ENCODE measurements at regions not wholly inside any gene's neighbourhood (a gene's known extent, or its start where the extent isn't known, plus 50 kb on each side); places are given as distances from the start of the nearest gene placed in this dataset.

DNA sequence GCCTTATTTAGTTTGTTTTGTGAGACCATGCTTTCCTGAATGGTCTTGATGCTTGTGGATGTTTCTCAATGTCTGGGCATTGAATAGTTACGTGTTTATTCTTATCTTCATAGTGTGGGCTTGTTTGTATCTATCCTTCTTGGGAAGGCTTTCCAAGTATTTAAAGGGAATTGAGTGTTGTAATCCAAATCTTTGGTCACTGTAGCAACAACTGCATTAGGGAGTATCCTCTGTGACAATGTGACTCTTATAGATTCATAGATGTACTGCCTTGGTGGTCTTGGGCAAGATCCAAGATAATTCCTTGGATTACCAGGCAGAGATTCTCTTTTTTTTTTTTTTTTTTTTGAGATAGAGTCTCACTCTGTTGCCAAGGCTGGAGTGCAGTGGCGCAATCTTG, 598.4 kb downstream of the CBLN4 start:
- H3K27ac ChIP-seq: no peak overlapping the region
- DNase-seq (ENCODE audit: low spot score): no peak
- no peak for TF ChIP-seq CTCF (IDR thresholded peaks at IDR 0.05)
- no peak overlapping the region for H3K4me3 ChIP-seq

DNA sequence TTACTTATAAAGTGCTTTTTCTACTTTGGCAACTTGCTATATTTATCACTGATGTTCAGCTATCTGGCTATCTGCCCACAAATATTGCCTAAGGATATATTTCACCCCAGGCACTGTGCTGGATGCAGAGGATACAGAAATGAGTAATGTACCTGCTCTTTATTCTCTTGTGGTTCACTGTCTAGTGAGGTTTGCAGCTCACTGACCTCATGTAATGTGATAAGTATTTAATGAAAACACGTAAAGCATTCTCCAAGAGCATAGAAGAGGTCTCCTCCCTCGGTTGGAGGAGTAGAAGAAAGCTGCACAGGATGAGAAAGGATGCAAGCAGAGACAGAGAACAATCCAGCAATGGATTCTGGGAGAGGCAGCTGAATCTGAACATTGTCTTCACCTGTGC, 610.7 kb downstream of the CBLN4 start:
- no peak overlapping the region for H3K4me3 ChIP-seq
- no peak for TF ChIP-seq CTCF (IDR thresholded peaks at IDR 0.05)
- DNase-seq (ENCODE audit: low spot score): no peak
- no peak overlapping the region for H3K27ac ChIP-seq

DNA sequence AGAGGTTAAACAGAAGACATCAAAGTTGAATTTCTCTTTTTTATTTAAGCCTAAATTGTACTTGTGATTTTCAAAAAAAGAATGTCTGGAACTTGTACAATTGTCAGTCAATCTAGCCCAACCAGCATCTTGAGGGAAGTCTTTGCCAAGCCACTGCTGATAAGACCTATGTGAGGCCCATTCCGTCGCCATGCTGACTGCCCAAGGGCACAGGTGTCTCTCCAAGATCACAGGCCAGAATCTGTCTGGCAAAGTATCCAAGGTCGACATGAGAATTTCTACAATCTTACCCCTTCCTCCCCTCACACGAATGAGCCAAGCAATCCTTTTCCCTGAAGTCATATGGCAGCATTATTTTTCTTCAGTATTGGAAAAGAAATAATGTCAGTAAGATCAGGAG, 614.5 kb downstream of the CBLN4 start:
- no peak for TF ChIP-seq CTCF (IDR thresholded peaks at IDR 0.05)
- no peak for DNase-seq (ENCODE audit: low spot score)
- no peak overlapping the region for H3K4me3 ChIP-seq
- no peak overlapping the region for H3K27ac ChIP-seq

DNA sequence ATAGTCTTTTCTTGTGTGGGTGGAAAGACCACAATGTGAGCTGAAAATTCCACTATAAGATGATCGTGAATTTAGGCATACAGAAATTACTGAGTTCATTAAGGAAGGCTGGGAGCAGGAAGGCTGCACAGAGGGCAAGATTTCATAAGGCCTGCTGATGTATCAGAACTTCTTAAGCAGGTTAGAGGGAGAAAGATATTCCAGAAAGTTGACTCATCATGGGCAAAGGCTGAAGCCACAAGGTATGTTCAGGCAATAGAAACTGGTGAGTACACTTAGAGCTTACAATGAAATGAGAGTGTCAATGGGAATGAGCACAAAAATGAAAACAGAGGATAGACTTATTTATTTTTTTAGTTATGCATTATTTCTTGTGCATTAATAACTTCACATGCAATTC, 618.6 kb downstream of the CBLN4 start:
- H3K4me3 ChIP-seq: no peak overlapping the region
- no peak for TF ChIP-seq CTCF (IDR thresholded peaks at IDR 0.05)
- H3K27ac ChIP-seq: no peak overlapping the region
- no peak for DNase-seq (ENCODE audit: low spot score)

DNA sequence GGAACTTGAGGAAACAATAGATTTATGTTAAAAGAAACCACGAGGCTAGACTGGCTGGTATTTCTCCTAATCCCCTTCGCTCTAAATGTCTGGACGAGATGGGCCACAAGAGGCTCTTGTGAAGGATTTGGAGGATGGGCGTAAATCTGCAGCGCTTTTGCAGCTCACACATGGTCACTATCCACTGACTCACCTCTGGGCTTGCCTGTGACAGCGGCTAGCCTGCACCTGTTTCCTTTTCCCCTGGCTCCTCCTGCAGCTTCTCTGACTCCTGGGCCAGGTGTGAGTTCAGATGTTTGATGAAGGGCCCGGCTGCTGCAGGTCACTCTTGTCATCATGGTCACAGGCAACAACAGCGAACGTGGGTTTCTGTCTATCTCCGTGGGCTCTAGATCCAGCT, 629.4 kb downstream of the CBLN4 start:
- no peak overlapping the region for H3K27ac ChIP-seq

DNA sequence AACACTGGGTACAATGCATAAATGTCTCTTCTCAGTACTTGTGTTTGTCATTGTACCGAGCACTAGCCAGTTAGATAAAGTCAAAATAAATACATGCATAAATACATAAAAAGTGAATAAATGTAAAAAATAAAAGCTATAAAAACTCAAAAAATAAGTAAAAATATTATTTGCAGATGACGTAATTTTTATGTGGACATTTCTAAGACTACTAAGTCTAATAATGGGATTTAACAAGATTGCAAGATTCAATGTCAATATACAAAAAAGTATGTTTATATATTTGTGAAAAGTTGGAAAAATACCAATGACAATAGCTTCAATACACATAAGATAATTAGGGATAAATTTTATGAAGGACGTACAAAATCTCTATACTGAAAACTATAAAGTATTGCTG, 639.6 kb downstream of the CBLN4 start:
- no peak for TF ChIP-seq CTCF (IDR thresholded peaks at IDR 0.05)
- H3K27ac ChIP-seq: no peak overlapping the region

More for the DNA sequence above, 629.4 kb downstream of the CBLN4 start:
- no peak for DNase-seq (ENCODE audit: low spot score)
- TF ChIP-seq CTCF (IDR thresholded peaks at IDR 0.05): no peak
- H3K4me3 ChIP-seq: no peak overlapping the region

DNA sequence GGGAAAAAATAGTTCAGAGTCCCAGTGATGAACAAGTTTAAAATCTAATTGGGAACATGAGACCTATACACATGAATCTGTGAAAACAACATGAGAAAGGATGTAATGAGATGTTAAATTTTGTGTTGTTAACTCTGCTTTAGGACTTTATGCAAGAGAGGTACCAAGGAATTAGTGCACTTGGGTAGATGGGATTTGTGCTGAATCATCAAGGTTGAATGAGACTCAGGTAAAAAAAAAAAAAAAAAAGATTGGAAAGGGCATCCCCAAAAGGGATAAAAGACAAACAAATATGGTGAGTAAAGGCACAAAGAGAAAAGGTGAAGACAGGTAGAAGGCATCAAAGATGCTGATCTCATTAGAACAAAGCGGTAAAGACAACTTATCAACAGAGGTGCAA, 644.4 kb downstream of the CBLN4 start:
- no peak for DNase-seq (ENCODE audit: low spot score)

More for the DNA sequence above, 639.6 kb downstream of the CBLN4 start:
- DNase-seq (ENCODE audit: low spot score): no peak
- no peak overlapping the region for H3K4me3 ChIP-seq

More for the DNA sequence above, 644.4 kb downstream of the CBLN4 start:
- Histone ChIP-seq H3K4me3 (no peak overlapping the region), H3K27ac (no peak overlapping the region)
- TF ChIP-seq CTCF (IDR thresholded peaks at IDR 0.05): no peak
